GM18505 (cell line): ENCODE measurements at regions not wholly inside any gene's neighbourhood (a gene's known extent, or its start where the extent isn't known, plus 50 kb on each side); places are given as distances from the start of the nearest gene placed in this dataset.

Source experiments
- ATAC-seq: cut with Tn5 transposase; IDR thresholded peaks from one replicate; pipeline ENCODE4 v1.9.1; 2021; ENCODE audit not compliant: unreplicated experiment
- POLR2A ChIP-seq: IDR thresholded peaks from 4 replicates; pipeline ENCODE4 v1.6.1; 2011; ENCODE audit warnings: borderline replicate concordance; ENCODE audit not compliant: insufficient read depth, insufficient read length; ENCODE audit errors: extremely low read depth

- ATAC-seq: no peak
- no peak for TF ChIP-seq POLR2A
These were observed 208.3 kb downstream of the TMEM200A start for GRCh38 chr6:130574146-130574545.

GRCh38 chr6:130575557-130575956 is 209.7 kb downstream of the TMEM200A start:
- no peak for TF ChIP-seq POLR2A
- peak; percentile 8 for ATAC-seq

GRCh38 chr6:130575971-130576370 is 210.2 kb downstream of the TMEM200A start:
- peak; percentile 100 for ATAC-seq
- no peak for TF ChIP-seq POLR2A

DNA sequence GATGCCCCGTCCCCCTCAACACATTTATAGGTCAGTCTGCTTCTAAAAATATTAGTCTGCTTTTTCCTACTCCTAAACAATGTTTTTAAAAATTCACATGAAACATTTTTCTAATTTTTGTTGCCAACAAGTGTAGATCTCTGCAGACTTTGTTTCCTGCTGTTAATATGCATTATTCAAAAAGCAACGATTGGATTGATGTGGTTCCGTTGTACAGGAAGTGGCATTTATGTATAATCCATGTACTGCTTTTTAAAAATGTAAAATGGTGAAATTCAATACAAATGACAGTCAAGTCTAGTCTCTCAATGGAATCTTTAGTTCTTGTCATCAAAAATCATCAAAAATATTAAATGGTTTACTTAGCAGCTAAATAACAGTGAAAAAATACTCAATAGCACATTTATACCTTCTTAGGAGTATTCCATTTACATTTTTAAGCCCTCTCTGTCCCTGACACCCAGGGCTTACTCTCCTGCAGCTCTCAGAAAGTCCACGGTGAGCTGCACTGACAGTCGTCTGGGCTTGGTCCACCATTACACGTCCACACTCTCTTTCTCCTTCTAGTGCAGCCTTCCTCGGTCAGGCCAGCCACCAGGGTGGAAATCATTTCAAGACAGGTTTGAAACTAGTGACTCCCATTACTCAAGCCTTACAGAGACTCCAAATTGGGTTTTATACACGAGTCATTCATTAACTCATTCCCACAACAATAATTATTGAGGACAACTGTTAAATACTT is 211.5 kb downstream of the TMEM200A start:
- ATAC-seq: no peak
- no peak for TF ChIP-seq POLR2A

DNA sequence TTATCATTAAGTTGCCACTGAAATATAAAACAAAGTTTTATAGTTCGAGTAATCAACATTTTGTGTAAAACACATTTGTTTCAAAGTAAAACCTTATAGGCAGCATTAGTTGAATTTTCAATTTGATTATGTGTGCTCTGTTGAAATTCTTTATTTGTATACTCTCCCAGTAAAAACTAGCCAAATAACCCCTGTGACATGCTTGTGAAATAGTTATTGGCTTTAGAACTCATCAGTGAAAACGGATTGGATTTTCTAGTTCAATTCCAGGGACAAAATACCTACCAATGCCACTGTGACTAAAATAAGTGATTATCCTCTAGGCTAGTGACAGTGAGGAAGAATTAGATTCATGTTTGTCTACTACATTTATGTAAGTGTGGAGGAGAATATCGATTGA is 212.9 kb downstream of the TMEM200A start:
- no peak for ATAC-seq
- no peak for TF ChIP-seq POLR2A

GRCh38 chr6:130583268-130583667 is 217.5 kb downstream of the TMEM200A start:
- ATAC-seq: no peak
- no peak for TF ChIP-seq POLR2A

- no peak for ATAC-seq
- no peak for TF ChIP-seq POLR2A
These were observed 219.8 kb downstream of the TMEM200A start for GRCh38 chr6:130585587-130585986.

GRCh38 chr6:130587778-130588520 is 222.1 kb downstream of the TMEM200A start:
- no peak for TF ChIP-seq POLR2A
- ATAC-seq: no peak

- no peak for ATAC-seq
- TF ChIP-seq POLR2A: no peak
These were observed 227.4 kb downstream of the TMEM200A start for GRCh38 chr6:130593200-130593599.

DNA sequence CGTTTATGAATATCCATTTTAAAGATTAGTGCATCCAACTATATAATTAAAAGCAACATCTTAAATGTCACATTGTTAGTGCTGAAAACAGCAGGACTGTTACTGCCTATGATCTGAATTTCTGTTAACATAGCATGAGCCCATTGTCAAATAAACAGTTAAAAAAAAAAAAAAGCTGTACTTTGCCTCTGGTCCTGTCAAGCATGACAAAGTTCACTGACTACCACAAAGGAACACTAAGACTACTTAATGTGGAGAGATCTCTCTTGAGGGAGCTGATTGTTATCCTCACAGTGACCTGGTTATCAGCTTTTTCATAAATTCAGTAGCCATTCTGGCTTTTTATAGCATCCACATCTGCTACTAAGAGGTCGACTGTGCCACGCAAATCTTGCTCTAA is 228.1 kb downstream of the TMEM200A start:
- no peak for TF ChIP-seq POLR2A
- no peak for ATAC-seq

DNA sequence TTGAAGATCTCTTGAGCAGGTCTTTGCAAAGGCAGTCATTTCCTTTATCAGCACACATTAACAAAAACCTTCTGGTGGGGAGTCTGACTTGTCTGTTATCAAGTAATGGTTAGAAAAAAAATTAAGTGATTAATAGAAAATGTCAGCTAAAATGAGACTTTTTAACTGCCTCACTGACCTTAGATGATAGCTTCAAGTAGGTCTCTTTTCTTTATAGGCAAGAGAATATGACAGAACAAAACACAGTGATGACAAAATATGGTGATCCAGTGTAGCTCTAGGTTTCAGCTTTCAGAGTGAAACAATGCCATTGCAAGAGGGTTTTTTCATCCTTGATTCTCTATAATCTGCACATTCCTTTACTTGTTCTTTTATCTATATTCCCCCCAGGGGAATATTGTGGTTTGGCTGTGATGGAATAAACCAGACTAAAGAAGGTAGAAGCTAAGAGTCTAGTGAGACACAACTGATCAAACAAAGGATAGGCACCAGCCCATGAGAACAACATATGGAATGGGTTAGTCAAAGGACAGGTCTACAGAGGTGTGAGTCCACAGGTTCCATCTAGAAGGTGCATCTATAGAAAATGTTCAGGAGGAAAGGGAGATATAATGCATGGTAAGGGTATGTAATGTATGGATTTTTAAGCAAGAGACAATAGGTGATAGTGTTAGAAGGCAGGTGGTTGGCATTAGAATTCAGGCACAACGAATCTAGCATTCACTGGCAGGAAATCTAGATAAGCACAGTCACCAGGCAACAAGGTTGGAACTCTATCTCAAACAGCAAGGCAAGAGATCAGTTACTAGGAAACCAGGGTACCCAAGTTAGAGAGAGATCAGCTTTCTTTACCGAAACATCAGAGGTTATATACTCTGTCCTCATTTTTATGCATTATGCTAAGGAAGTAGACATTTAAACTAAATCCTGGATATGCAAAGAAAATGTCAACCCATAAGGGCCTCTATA is 228.9 kb upstream of the SMLR1 start:
- no peak for ATAC-seq
- no peak for TF ChIP-seq POLR2A

DNA sequence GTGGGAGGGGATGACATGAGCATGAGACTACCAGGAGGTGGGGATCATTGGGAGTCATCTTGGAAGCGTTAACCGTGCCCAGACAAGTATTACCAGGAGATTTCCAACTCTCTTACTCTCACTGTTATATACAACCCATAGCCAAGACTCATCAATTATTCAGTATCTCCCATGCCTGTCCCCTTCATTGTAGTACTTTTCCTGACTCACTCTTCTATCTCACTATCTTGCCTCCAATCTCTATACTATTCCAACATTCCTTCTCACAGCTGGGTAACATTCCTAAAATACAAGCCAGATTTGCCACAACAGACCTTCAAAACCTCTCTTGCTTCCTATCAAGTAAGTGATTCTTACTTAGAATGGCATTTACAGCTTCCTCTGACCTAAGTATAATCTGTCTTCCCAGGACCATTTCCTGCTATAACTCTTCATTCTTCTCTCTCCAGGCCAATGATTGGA is 226.3 kb upstream of the SMLR1 start:
- no peak for TF ChIP-seq POLR2A

GRCh38 chr6:130602151-130602770 is 224.9 kb upstream of the SMLR1 start:
- ATAC-seq: no peak
- TF ChIP-seq POLR2A: no peak

More for the DNA sequence above, 226.3 kb upstream of the SMLR1 start:
- ATAC-seq: no peak
